Muscle layer of duodenum (tissue), 2 donors: ENCODE measurements at regions not wholly inside any gene's neighbourhood (a gene's known extent, or its start where the extent isn't known, plus 50 kb on each side); places are given as distances from the start of the nearest gene placed in this dataset.
"Not testable (repeated sequence)": the region's sequence is repeated elsewhere in the genome, so short reads cannot be mapped to it uniquely, and the experiment has no call there.

Experiments used
- H3K27ac ChIP-seq: one replicate; pipeline ENCODE4 v1.7.0; 2013; ENCODE audit warnings: mild to moderate bottlenecking, low read length
- H3K27me3 ChIP-seq: one replicate; pipeline ENCODE4 v1.7.0; 2013; ENCODE audit warnings: low read depth, mild to moderate bottlenecking, control low read depth, low read length
- H3K36me3 ChIP-seq, 2 donors: one replicate each; pipeline ENCODE4 v1.7.0; 2013; ENCODE audit warnings: low read length in 2 of 2, control low read depth in 1 of 2, mild to moderate bottlenecking in 1 of 2; ENCODE audit not compliant: insufficient read depth in 2 of 2, control insufficient read depth in 1 of 2
- H3K4me1 ChIP-seq, 2 donors: one replicate each; pipeline ENCODE4 v1.7.0; 2013; ENCODE audit warnings: low read length in 2 of 2, mild to moderate bottlenecking in 2 of 2, control low read depth in 1 of 2, moderate library complexity in 1 of 2; ENCODE audit not compliant: insufficient read depth in 2 of 2, control insufficient read depth in 1 of 2
- H3K4me3 ChIP-seq, 2 donors: one replicate each; pipeline ENCODE4 v1.7.0; 2013; ENCODE audit warnings: low read length in 2 of 2, low read depth in 1 of 2, mild to moderate bottlenecking in 1 of 2
- H3K9me3 ChIP-seq, 2 donors: one replicate each; pipeline ENCODE4 v1.7.0; 2013; ENCODE audit warnings: low read length in 2 of 2, control low read depth in 1 of 2, mild to moderate bottlenecking in 1 of 2; ENCODE audit not compliant: control insufficient read depth in 1 of 2
- donor health status: healthy.

DNA sequence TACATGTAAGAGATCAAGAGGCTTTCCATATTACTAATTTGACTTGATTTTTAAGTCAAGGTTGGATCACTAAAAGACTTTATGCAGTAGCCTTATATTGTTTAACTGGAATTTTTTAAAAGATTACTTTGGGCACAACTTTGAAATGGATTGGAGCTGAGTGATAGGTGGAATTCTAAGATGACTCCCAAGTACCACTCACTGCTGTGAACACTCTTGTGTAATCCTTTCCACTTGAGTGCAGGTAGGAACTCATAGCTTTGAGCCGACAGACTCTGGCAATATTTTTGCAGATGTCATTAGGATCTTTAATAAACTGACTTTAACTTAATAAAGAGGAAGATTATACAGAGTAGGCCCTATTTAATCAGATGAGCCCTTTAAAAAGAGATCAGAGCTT lies 831.1 kb upstream of the NCAM2 start:
- Histone ChIP-seq H3K4me3 (no peak overlapping the region), H3K9me3 (no peaks in the 10 kb centered on the region), H3K36me3 (no peaks in the 10 kb centered on the region), H3K4me1 (no peaks in the 10 kb centered on the region), H3K27me3 (no peaks in the 10 kb centered on the region), H3K27ac (no peak overlapping the region)

DNA sequence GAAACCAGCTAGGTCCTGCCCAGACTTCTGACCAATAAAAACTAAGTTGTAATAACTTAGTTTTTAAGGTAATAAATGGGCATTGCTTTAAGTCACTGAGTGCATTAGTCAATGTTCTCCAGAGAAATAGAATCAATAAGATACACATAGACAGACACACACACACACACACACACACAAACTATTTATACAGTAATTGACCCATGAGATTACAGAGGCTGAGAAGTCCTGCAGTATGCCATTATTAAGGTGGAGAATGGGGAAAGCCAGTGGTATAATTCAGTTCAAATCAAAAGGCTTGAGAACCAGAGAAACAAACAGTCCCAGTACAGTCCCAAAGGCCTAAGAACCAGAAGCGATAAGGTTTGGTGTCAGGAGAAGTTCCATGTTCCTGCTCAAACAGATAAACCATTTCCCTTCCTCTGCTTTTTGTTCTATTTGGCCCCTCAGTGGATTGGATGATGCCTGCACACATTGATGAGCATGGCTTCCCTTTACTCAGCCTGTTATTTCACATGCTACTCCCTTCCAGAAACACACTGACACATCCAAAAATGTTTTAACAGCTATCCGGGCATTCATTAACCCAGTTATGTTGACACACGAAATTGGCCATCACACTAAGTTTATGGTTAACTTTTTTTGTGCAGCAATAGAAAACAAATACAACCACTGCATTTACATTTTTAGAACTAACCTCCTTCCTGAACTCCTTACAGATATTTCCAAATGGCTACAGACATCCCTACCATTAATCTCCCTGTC lies 828.2 kb upstream of the NCAM2 start:
- H3K27ac ChIP-seq = no peak overlapping the region
- no peak overlapping the region for H3K4me3 ChIP-seq
- no peaks in the 10 kb centered on the region for H3K27me3 ChIP-seq
- no peaks in the 10 kb centered on the region for H3K36me3 ChIP-seq
- no peaks in the 10 kb centered on the region for H3K4me1 ChIP-seq
- no peaks in the 10 kb centered on the region for H3K9me3 ChIP-seq

DNA sequence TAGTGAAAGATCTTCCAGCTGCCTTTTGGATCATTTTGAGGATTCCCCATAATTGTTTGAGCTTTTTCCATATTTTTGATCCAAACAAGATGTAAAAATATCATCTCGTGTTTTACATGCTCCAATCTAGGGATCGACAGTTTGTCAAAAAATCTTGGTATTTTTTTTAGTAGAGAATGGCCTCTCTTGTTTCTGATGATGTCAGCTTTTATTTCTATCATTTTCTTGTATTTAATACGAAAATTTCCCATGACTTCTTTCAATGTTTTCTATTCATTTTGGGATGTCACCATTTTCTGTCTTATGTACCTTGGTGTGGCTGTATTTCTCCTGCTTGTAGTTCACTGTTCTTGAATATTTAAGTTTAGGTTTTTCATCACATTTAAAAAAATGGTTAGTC lies 812.0 kb upstream of the NCAM2 start:
- H3K36me3 ChIP-seq = no peaks in the 10 kb centered on the region
- H3K27ac ChIP-seq = no peak overlapping the region
- H3K27me3 ChIP-seq = no peaks in the 10 kb centered on the region
- H3K4me1 ChIP-seq = no peaks in the 10 kb centered on the region
- peaks cover 0 to 3% of the 10 kb centered on the region in 2 donors for H3K9me3 ChIP-seq
- no peak overlapping the region for H3K4me3 ChIP-seq

DNA sequence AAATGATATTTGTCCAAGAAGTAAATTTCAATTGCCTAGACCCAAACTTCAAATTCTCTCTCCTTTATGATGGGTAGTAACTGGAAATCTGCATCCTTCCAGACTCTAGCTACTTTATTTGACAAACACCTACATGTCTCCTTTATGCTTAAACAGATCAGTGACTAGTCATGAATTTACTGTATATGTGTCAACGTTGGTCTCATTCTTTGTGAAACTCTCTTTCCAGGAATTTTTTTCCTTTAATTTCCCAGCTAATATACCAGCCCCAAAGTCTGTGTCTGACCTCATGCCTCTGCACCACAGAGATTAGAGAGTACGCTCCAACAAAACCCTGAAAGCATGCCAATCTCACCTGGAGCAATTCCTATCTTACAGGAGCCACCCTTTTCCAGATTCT lies 811.2 kb upstream of the NCAM2 start:
- Histone ChIP-seq H3K36me3 (no peaks in the 10 kb centered on the region), H3K9me3 (peaks cover 0 to 3% of the 10 kb centered on the region in 2 donors), H3K4me3 (no peak overlapping the region)

DNA sequence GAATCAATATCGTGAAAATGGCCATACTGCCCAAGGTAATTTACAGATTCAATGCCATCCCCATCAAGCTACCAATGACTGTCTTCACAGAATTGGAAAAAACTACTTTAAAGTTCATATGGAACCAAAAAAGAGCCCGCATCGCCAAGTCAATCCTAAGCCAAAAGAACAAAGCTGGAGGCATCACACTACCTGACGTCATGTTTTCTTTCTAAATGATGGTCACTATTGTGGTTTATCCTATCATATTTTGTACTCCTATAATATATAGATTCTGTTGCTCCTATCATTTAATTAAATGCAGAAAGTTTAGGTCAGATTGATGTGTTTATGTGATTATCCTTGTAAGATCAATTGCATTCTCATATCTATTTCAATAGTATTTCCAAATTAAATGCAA lies 796.9 kb upstream of the NCAM2 start:
- not testable (repeated sequence) for H3K9me3 ChIP-seq, H3K36me3 ChIP-seq, H3K4me3 ChIP-seq, H3K4me1 ChIP-seq, H3K27me3 ChIP-seq, H3K27ac ChIP-seq

More for the DNA sequence above, 811.2 kb upstream of the NCAM2 start:
- Histone ChIP-seq H3K4me1 (no peaks in the 10 kb centered on the region), H3K27ac (no peak overlapping the region), H3K27me3 (no peaks in the 10 kb centered on the region)

DNA sequence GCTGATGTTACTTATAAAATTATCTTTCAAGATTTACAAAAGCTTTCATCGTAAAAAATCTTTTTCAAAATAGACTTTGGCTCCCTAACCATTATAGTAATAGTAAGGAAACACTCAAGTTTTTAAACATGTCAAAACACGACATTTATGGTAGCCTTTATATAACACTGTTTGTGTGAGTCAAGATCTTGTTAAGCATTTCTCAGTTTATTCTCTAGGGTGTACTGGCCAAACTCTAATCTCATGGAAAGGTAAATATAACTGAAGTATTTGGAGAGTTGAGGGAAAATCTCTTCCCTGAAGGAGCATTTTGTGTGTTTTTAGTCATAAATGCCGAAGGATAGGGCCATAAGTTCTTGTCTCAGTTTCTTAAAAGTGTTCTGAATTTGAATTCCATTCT lies 790.9 kb upstream of the NCAM2 start:
- H3K4me3 ChIP-seq = no peak overlapping the region
- no peaks in the 10 kb centered on the region for H3K9me3 ChIP-seq
- no peaks in the 10 kb centered on the region for H3K27me3 ChIP-seq
- H3K4me1 ChIP-seq = no peaks in the 10 kb centered on the region
- no peaks in the 10 kb centered on the region for H3K36me3 ChIP-seq
- no peak overlapping the region for H3K27ac ChIP-seq

DNA sequence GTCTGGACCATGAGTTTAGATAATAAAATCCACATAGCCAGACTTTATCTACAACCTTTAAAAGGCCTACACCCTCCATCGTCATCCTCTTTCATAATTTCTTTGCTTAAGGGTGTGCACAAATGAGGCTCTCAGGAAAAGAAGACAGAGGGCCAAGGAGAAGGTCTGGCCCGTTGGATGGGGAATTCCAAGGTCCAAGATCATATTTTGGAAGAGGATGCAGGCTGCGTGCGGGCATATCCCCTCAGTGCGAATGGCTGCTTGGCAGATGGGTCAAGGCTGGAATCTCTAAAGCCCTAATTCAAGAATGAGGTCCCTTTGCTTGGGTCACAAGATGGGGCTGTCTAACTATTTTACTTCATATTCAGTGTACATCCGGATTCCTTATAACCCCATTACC lies 782.2 kb upstream of the NCAM2 start:
- H3K27me3 ChIP-seq = no peaks in the 10 kb centered on the region
- H3K9me3 ChIP-seq = peaks cover 0 to 3% of the 10 kb centered on the region in 2 donors
- H3K4me3 ChIP-seq = no peak overlapping the region
- no peaks in the 10 kb centered on the region for H3K36me3 ChIP-seq
- no peaks in the 10 kb centered on the region for H3K4me1 ChIP-seq
- no peak overlapping the region for H3K27ac ChIP-seq

DNA sequence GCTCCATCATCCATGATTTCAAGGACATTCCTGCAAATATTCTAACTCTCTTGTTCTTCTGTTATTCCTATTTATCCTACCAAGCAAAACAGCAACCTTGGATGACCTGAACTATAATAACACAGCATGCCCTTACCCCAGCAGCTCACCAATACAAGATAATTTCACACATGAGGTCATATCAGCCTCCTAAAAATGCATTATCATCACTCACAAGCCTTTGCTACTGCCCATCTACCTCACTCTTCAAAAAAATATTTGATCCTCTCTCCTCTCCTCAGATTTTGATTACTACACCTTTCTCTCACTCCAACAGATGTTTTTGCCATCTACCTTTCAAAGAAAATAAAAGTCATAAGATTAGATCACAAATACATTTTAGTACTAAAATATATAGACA lies 777.6 kb upstream of the NCAM2 start:
- H3K4me1 ChIP-seq = no peaks in the 10 kb centered on the region
- no peaks in the 10 kb centered on the region for H3K36me3 ChIP-seq
- H3K27ac ChIP-seq = no peak overlapping the region
- H3K27me3 ChIP-seq = no peaks in the 10 kb centered on the region
- no peaks in the 10 kb centered on the region for H3K9me3 ChIP-seq
- no peak overlapping the region for H3K4me3 ChIP-seq

DNA sequence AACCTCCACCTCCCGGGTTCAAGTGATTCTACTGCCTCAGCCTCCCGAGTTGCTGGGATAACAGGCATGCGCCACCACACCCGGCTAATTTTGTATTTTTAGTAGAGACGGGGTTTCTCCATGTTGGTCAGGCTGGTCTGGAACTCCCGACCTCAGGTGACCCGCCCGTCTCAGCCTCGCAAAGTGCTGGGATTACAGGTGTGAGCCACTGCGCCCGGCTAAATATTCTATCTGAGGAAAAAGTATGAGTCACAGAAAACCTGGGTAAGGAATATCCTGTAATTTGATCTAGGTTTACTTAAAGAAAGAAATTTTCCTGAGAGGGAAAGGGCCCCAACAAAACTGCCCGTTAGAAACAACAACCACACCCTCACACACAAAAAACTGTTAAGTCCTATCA lies 776.2 kb upstream of the NCAM2 start:
- not testable (repeated sequence) for H3K9me3 ChIP-seq, H3K4me3 ChIP-seq, H3K27ac ChIP-seq, H3K36me3 ChIP-seq, H3K4me1 ChIP-seq, H3K27me3 ChIP-seq

DNA sequence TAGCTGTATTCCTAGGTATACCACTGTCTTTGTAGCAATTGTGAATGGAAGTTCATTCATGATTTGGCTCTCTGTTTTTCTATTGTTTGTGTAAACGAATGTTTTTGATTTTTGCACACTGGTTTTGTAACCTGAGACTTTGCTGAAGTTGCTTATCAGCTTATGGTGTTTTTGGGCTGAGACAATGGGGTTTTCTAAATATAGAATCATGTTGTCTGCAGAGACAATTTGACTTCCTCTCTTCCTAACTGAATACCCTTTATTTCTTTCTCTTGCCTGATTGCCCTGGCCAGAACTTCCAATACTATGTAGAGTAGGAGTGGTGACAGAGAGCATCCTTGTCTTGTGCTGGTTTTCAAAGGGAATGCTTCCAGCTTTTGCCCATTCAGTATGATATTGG lies 761.6 kb upstream of the NCAM2 start:
- not testable (repeated sequence) for H3K4me3 ChIP-seq, H3K36me3 ChIP-seq, H3K4me1 ChIP-seq, H3K27ac ChIP-seq, H3K27me3 ChIP-seq
- H3K9me3 ChIP-seq = peaks cover 0 to 22% of the 10 kb centered on the region in 2 donors

DNA sequence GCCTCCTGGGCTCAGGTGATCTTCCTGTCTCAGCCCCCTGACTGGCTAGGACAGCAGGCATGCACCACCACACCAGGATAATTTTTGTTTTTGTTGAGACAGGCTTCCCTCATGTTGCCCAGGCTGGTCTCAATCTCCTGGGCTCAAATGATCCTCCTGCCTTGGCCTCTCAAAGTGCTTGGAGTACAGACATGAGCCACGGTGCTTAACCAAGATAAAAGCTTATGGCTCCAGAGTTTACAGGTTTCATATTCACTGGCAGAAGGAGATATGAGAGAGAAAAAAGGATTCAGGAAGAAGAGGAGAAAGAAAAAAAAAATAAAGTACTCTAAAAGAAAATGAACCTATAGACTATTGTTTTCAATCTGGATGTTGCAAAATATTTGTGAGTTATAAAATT lies 748.8 kb upstream of the NCAM2 start:
- Histone ChIP-seq H3K36me3 (no peaks in the 10 kb centered on the region), H3K4me3 (no peak overlapping the region), H3K4me1 (no peaks in the 10 kb centered on the region), H3K9me3 (no peaks in the 10 kb centered on the region), H3K27me3 (no peaks in the 10 kb centered on the region), H3K27ac (no peak overlapping the region)

DNA sequence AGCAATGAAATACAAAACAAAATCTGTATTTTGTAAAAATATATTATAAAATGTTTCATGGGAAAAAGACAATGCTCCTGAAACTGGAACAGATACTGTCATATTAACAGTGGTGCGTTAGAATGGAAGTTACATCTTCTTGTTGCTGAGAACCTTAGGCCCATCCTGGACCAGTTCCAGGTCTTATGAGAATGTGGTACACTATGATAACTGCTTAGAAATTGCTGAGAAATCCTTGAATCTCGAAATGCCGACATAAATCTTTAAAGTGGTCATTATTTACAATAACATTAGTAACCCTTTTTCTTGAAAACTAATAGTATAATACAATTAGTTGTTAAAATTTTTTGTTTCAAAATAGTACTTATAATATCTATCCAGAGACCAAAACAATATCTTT lies 747.9 kb upstream of the NCAM2 start:
- no peaks in the 10 kb centered on the region for H3K27me3 ChIP-seq
- no peaks in the 10 kb centered on the region for H3K4me1 ChIP-seq
- no peak overlapping the region for H3K27ac ChIP-seq

More for the DNA sequence above, 747.9 kb upstream of the NCAM2 start:
- Histone ChIP-seq H3K4me3 (no peak overlapping the region), H3K36me3 (no peaks in the 10 kb centered on the region), H3K9me3 (no peaks in the 10 kb centered on the region)
